Astrocyte (in vitro differentiated cells and primary cell): ENCODE measurements at regions not wholly inside any gene's neighbourhood (a gene's known extent, or its start where the extent isn't known, plus 50 kb on each side); places are given as distances from the start of the nearest gene placed in this dataset.

Experiments used
- DNase-seq: peaks from one replicate; pipeline ENCODE4 v3.0.0-alpha.2; 2010; ENCODE audit warnings: low read depth
- FAIRE-seq: peaks from 2 replicates; lab custom pipeline; 2011; peaks lifted over from hg19 to GRCh38; lab: Jason Lieb, UNC
- H2AFZ ChIP-seq: 2 replicates; pipeline ENCODE4 v1.6.0; 2012; ENCODE audit warnings: low read depth, low read length, inconsistent platforms
- H3K27ac ChIP-seq: 2 replicates; pipeline ENCODE4 v1.5.1; 2011; ENCODE audit warnings: low read depth, low read length, inconsistent platforms
- H3K27me3 ChIP-seq: 2 replicates; pipeline ENCODE4 v1.6.0; 2011; ENCODE audit warnings: low read length, inconsistent platforms; ENCODE audit not compliant: insufficient read depth
- H3K36me3 ChIP-seq: 2 replicates; pipeline ENCODE4 v1.5.1; 2011; ENCODE audit warnings: low read length, inconsistent platforms; ENCODE audit not compliant: insufficient read depth
- H3K4me1 ChIP-seq: 2 replicates; pipeline ENCODE4 v1.5.1; 2011; ENCODE audit warnings: low read length, inconsistent platforms; ENCODE audit not compliant: insufficient read depth
- H3K4me2 ChIP-seq: 2 replicates; pipeline ENCODE4 v1.6.0; 2012; ENCODE audit warnings: low read length, inconsistent platforms
- H3K4me3 ChIP-seq: 2 replicates; pipeline ENCODE4 v1.5.1; 2011; ENCODE audit warnings: low read depth, mild to moderate bottlenecking, low read length, inconsistent platforms; ENCODE audit not compliant: insufficient read depth
- H3K79me2 ChIP-seq: 2 replicates; pipeline ENCODE4 v1.6.0; 2012; ENCODE audit warnings: mild to moderate bottlenecking, low read length, inconsistent platforms; ENCODE audit not compliant: insufficient read depth
- H3K9ac ChIP-seq: 2 replicates; pipeline ENCODE4 v1.6.0; 2012; ENCODE audit warnings: mild to moderate bottlenecking, low read length, inconsistent platforms
- H3K9me3 ChIP-seq: 2 replicates; pipeline ENCODE4 v1.5.1; 2012; ENCODE audit warnings: low read depth, mild to moderate bottlenecking, low read length, inconsistent platforms; ENCODE audit not compliant: insufficient read depth
- H4K20me1 ChIP-seq: 2 replicates; pipeline ENCODE4 v1.6.0; 2012; ENCODE audit warnings: low read length, inconsistent platforms; ENCODE audit not compliant: insufficient read depth
- H3K27ac Mint-ChIP-seq: one replicate; pipeline ENCODE4 v1.8.0; 2021; ENCODE audit warnings: mild to moderate bottlenecking, mixed read lengths; ENCODE audit not compliant: unreplicated experiment
- H3K27me3 Mint-ChIP-seq: one replicate; pipeline ENCODE4 v1.8.0; 2021; ENCODE audit warnings: low read depth, mixed read lengths; ENCODE audit not compliant: unreplicated experiment
- H3K36me3 Mint-ChIP-seq: one replicate; pipeline ENCODE4 v1.8.0; 2021; ENCODE audit warnings: low read depth, mixed read lengths; ENCODE audit not compliant: unreplicated experiment
- H3K4me1 Mint-ChIP-seq: one replicate; pipeline ENCODE4 v1.8.0; 2021; ENCODE audit warnings: low read depth, mixed read lengths; ENCODE audit not compliant: unreplicated experiment
- H3K4me3 Mint-ChIP-seq: one replicate; pipeline ENCODE4 v1.8.0; 2021; ENCODE audit warnings: mild to moderate bottlenecking, moderate library complexity, mixed read lengths; ENCODE audit not compliant: unreplicated experiment
- H3K9me3 Mint-ChIP-seq: one replicate; pipeline ENCODE4 v1.8.0; 2021; ENCODE audit warnings: mild to moderate bottlenecking, mixed read lengths; ENCODE audit not compliant: unreplicated experiment
- EZH2 ChIP-seq: IDR thresholded peaks from 2 replicates; pipeline ENCODE4 v1.6.1; 2012; ENCODE audit warnings: mild to moderate bottlenecking, low read length, inconsistent platforms; ENCODE audit not compliant: insufficient read depth
- TF ChIP-seq, protein P1 (sequence below): IDR thresholded peaks from 2 replicates; pipeline ENCODE4 v1.5.1; 2011; ENCODE audit warnings: low read depth, mild to moderate bottlenecking, inconsistent platforms, low read length, moderate library complexity; ENCODE audit not compliant: insufficient read depth

- FAIRE-seq (no peak), DNase-seq (no peak)
- Mint-ChIP-seq H3K27me3 (peaks cover 38% of the 10 kb centered on the region), H3K4me1 (peaks cover 2% of the 10 kb centered on the region), H3K36me3 (peaks cover 2% of the 10 kb centered on the region), H3K4me3 (no peak overlapping the region), H3K9me3 (peaks cover 6% of the 10 kb centered on the region), H3K27ac (peak overlapping the region; percentile 34)
- no peaks in the 10 kb centered on the region for H3K9me3 ChIP-seq
- no peak overlapping the region for H3K4me2 ChIP-seq
- no peaks in the 10 kb centered on the region for H4K20me1 ChIP-seq
- TF ChIP-seq, protein P1, sequence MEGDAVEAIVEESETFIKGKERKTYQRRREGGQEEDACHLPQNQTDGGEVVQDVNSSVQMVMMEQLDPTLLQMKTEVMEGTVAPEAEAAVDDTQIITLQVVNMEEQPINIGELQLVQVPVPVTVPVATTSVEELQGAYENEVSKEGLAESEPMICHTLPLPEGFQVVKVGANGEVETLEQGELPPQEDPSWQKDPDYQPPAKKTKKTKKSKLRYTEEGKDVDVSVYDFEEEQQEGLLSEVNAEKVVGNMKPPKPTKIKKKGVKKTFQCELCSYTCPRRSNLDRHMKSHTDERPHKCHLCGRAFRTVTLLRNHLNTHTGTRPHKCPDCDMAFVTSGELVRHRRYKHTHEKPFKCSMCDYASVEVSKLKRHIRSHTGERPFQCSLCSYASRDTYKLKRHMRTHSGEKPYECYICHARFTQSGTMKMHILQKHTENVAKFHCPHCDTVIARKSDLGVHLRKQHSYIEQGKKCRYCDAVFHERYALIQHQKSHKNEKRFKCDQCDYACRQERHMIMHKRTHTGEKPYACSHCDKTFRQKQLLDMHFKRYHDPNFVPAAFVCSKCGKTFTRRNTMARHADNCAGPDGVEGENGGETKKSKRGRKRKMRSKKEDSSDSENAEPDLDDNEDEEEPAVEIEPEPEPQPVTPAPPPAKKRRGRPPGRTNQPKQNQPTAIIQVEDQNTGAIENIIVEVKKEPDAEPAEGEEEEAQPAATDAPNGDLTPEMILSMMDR = no peak
- no peak for TF ChIP-seq EZH2
- H3K36me3 ChIP-seq = no peaks in the 10 kb centered on the region
- H3K4me1 ChIP-seq = no peaks in the 10 kb centered on the region
- H3K9ac ChIP-seq = no peak overlapping the region
- no peak overlapping the region for H3K27ac ChIP-seq
- no peak overlapping the region for H3K4me3 ChIP-seq
- peaks cover 2% of the 10 kb centered on the region for H3K27me3 ChIP-seq
- H2AFZ ChIP-seq = no peak overlapping the region
- H3K79me2 ChIP-seq = no peaks in the 10 kb centered on the region
Measured at GRCh38 chr11:64455456-64456261, 96.7 kb downstream of the RPS6KA4 start.

DNA sequence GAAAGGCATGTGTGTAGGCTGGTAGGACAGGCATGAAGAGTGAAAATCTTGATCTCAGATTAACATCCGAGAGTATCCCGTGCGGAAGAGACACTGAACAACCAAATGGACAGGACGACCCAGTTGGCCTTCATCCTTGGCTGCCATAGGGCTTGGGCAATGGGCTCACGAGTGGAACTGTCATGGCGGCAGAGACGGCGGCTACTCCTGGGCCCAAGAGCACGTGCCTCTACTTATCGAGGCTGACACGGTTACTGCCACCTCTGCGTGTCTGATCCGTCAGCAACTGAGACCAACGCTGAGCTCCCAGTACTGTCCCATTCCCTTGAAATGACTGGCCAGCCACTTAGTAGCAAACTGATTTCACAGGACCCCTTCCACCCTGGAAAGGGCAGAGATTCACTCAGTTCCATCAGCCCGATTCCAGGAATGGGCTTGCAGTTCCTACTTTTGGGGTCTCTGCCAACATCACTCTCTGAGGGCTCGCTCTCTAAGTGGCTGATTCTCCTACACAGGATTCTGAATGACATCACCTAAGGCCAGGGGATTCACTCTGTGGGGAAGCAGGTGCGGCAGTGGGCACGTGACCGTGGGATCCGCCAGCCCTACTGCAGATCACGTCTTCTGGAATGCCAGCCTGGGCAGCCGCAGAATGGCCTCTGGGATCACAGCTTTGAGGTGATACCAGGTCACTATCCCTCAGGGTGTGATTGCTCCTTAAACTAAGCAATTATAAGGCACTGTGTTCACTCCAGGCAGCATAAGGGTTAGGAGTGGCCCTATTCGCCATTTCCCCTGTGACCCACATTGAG lies 97.8 kb downstream of the RPS6KA4 start:
- DNase-seq (no peak), FAIRE-seq (no peak)
- H4K20me1 ChIP-seq = no peaks in the 10 kb centered on the region
- H3K27me3 ChIP-seq = no peaks in the 10 kb centered on the region
- Mint-ChIP-seq H3K27ac (no peak overlapping the region), H3K27me3 (peaks cover 32% of the 10 kb centered on the region), H3K4me1 (peaks cover 2% of the 10 kb centered on the region), H3K9me3 (peaks cover 6% of the 10 kb centered on the region), H3K4me3 (no peak overlapping the region), H3K36me3 (peaks cover 2% of the 10 kb centered on the region)
- H2AFZ ChIP-seq = no peak overlapping the region
- H3K4me2 ChIP-seq = no peak overlapping the region
- no peak overlapping the region for H3K27ac ChIP-seq
- TF ChIP-seq, protein P1 = no peak
- TF ChIP-seq EZH2 = no peak
- no peaks in the 10 kb centered on the region for H3K79me2 ChIP-seq
- no peaks in the 10 kb centered on the region for H3K36me3 ChIP-seq
- no peaks in the 10 kb centered on the region for H3K9me3 ChIP-seq
- H3K4me1 ChIP-seq = no peaks in the 10 kb centered on the region
- H3K4me3 ChIP-seq = no peak overlapping the region
- H3K9ac ChIP-seq = no peak overlapping the region
